Uterus (tissue), 3 donors: ENCODE measurements at regions not wholly inside any gene's neighbourhood (a gene's known extent, or its start where the extent isn't known, plus 50 kb on each side); places are given as distances from the start of the nearest gene placed in this dataset.

Experiments
- DNase-seq, 2 donors: peaks; one replicate each; pipeline ENCODE4 v3.0.0-alpha.2; 2019 to 2020
- H3K27ac ChIP-seq, 2 donors: fragments of 200-600 bp; sonication (generic); 1 replicate in 1 of 2; 2 replicates in 1 of 2; pipeline ENCODE4 v1.5.1; 2016 to 2018
- H3K27me3 ChIP-seq, 2 donors: fragments of 200-600 bp; sonication (generic); one replicate each; pipeline ENCODE4 v1.5.1; 2018 to 2019; ENCODE audit warnings: control low read depth in 1 of 2
- H3K36me3 ChIP-seq, 2 donors: fragments of 200-600 bp; sonication (generic); one replicate each; pipeline ENCODE4 v1.5.1; 2019; ENCODE audit warnings: control low read depth in 1 of 2
- H3K4me1 ChIP-seq, 2 donors: fragments of 200-600 bp; sonication (generic); one replicate each; pipeline ENCODE4 v1.5.1; 2018 to 2019; ENCODE audit warnings: control low read depth in 1 of 2
- H3K4me3 ChIP-seq, 2 donors: fragments of 200-600 bp; sonication (generic); 1 replicate in 1 of 2; 2 replicates in 1 of 2; pipeline ENCODE4 v1.5.1; 2018 to 2019; ENCODE audit warnings: mild to moderate bottlenecking in 1 of 2
- H3K9me3 ChIP-seq, 2 donors: fragments of 200-600 bp; sonication (generic); one replicate each; pipeline ENCODE4 v1.5.1; 2019; ENCODE audit warnings: control low read depth in 1 of 2
- CTCF ChIP-seq, 4 experiments: fragments of 200-600 bp in 2 of 4; fragments of 450-650 bp in 2 of 4; sonication (generic) in 2 of 4; IDR thresholded peaks; one replicate each; pipeline ENCODE4 v1.5.1; 2016 to 2019; ENCODE audit warnings: antibody characterized with exemption in 4 of 4, mild to moderate bottlenecking in 2 of 4, moderate library complexity in 1 of 4
- POLR2A ChIP-seq, 2 donors: fragments of 450-650 bp; IDR thresholded peaks; one replicate each; pipeline ENCODE4 v1.6.1; 2016; ENCODE audit warnings: antibody characterized with exemption in 2 of 2, mild to moderate bottlenecking in 1 of 2, moderate library complexity in 1 of 2
- intact Hi-C: fragments of 100-400 bp; cut with DNase I; formaldehyde crosslinking; loops from one replicate; pipeline ENCODE4 v1.15.1; 2023; ENCODE audit warnings: low total_unique reads
- donor health status: DM: yes; HTN: yes; CAD: no.

DNA sequence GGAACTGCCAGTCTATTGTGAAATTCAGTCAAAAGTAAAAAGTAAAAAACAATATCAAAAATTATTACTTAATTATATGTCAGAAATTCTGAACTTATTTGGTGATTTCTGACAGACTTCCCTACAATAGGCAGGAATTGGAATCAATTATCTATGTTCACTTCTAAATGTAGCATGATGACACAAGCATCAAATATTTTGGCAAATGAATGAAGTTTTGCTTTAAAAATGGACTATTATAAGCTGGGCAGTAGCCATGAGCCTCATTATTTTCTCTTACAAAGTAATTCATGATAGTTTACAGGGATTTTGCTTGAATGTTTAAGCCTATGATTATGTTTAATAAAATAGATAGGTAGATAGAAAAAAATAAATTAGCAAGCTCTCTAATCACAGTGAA lies 582.6 kb downstream of the SLITRK6 start:
- no peak for DNase-seq
- Histone ChIP-seq H3K4me3 (no peak overlapping the region), H3K9me3 (no peaks in the 10 kb centered on the region), H3K4me1 (no peaks in the 10 kb centered on the region), H3K36me3 (no peaks in the 10 kb centered on the region), H3K27me3 (no peaks in the 10 kb centered on the region), H3K27ac (no peak overlapping the region)
- TF ChIP-seq CTCF (IDR thresholded peaks at IDR 0.05) (no peak), POLR2A (IDR thresholded peaks at IDR 0.05) (no peak)
- intact Hi-C loops: no loop called here

- Histone ChIP-seq H3K4me3 (no peak overlapping the region), H3K36me3 (no peaks in the 10 kb centered on the region), H3K4me1 (no peaks in the 10 kb centered on the region), H3K27ac (no peak overlapping the region), H3K27me3 (no peaks in the 10 kb centered on the region), H3K9me3 (no peaks in the 10 kb centered on the region)
- intact Hi-C loops: no loop called here
- TF ChIP-seq CTCF (IDR thresholded peaks at IDR 0.05) (no peak), POLR2A (IDR thresholded peaks at IDR 0.05) (no peak)
- no peak for DNase-seq
These were observed 586.5 kb downstream of the SLITRK6 start for GRCh38 chr13:85212692-85213091.

DNA sequence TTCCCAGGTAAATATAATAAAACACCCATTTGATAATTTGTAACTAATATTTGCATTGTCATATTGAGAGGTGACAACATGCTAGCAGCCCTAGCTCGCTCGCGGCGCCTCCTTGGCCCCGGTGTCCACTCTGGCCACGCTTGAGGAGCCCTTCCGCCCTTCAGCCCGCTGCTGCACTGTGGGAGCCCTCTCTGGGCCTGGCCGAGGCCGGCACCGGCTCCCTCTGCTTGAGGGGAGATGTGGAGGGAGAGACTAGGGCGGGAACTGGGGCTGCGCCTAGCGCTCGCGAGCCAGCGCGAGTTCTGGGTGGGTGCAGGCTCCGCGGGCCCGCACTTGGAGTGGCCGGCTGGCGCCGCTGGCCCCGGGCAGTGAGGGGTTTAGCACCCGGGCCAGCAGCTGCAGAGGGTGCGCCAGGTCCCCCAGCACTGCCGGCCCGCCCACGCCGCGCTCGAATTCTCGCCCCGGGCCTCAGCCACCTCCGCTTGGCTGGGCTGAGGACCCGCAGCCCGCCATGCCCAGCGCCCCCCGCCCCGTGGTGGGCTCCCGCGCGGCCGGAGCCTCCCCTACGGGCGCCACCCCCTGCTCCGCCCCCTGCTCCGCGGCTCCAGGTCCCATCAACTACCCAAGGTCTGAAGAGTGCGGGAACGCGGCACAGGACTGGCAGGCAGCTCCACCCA lies 594.4 kb downstream of the SLITRK6 start:
- no peak overlapping the region for H3K27ac ChIP-seq
- DNase-seq: no peak

DNA sequence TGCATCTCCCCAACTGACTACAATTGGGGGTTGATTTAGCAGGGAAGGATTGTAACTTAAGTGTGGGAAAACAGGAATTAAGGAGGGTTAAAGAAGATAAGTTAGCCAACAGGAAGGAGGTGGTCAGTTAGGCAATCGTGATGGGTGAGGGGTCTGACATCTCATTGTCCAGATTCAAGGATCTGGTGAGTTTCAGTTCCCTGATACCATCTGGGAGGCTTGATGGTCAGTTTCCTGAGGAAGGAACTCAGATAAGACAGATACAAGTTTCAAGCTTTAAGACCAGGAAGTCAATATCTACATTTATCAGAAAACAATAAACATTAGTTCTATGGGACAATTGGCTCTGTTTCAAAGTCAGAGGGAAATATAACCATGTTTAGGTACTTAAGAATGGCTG lies 601.8 kb downstream of the SLITRK6 start:
- Histone ChIP-seq H3K36me3 (no peaks in the 10 kb centered on the region), H3K27me3 (no peaks in the 10 kb centered on the region), H3K27ac (no peak overlapping the region), H3K9me3 (no peaks in the 10 kb centered on the region), H3K4me1 (no peaks in the 10 kb centered on the region), H3K4me3 (no peak overlapping the region)
- TF ChIP-seq CTCF (IDR thresholded peaks at IDR 0.05) (no peak), POLR2A (IDR thresholded peaks at IDR 0.05) (no peak)
- intact Hi-C loops: no loop called here
- no peak for DNase-seq

More for the DNA sequence above, 594.4 kb downstream of the SLITRK6 start:
- H3K27me3 ChIP-seq: no peaks in the 10 kb centered on the region
- intact Hi-C loops: no loop called here
- H3K36me3 ChIP-seq: no peaks in the 10 kb centered on the region
- TF ChIP-seq POLR2A (IDR thresholded peaks at IDR 0.05) (no peak), CTCF (IDR thresholded peaks at IDR 0.05) (no peak)
- H3K4me1 ChIP-seq: no peaks in the 10 kb centered on the region
- H3K4me3 ChIP-seq: no peak overlapping the region
- no peaks in the 10 kb centered on the region for H3K9me3 ChIP-seq

- no peak overlapping the region for H3K4me3 ChIP-seq
- H3K9me3 ChIP-seq: no peaks in the 10 kb centered on the region
- TF ChIP-seq CTCF (IDR thresholded peaks at IDR 0.05): no peak
- no peak for TF ChIP-seq POLR2A (IDR thresholded peaks at IDR 0.05)
- intact Hi-C loops: no loop called here
- H3K27me3 ChIP-seq: no peaks in the 10 kb centered on the region
- no peak for DNase-seq
- H3K36me3 ChIP-seq: no peaks in the 10 kb centered on the region
- H3K27ac ChIP-seq: no peak overlapping the region
- H3K4me1 ChIP-seq: no peaks in the 10 kb centered on the region
These were observed 604.7 kb downstream of the SLITRK6 start for GRCh38 chr13:85194482-85194881.
